Astrocyte of the hippocampus (primary cell): ENCODE measurements at regions not wholly inside any gene's neighbourhood (a gene's known extent, or its start where the extent isn't known, plus 50 kb on each side); places are given as distances from the start of the nearest gene placed in this dataset.
"Not testable (repeated sequence)": the region's sequence is repeated elsewhere in the genome, so short reads cannot be mapped to it uniquely, and the experiment has no call there.

Experiments
- DNase-seq: peaks from one replicate; pipeline ENCODE4 v3.0.0; 2011; ENCODE audit warnings: low read depth, low spot score

DNA sequence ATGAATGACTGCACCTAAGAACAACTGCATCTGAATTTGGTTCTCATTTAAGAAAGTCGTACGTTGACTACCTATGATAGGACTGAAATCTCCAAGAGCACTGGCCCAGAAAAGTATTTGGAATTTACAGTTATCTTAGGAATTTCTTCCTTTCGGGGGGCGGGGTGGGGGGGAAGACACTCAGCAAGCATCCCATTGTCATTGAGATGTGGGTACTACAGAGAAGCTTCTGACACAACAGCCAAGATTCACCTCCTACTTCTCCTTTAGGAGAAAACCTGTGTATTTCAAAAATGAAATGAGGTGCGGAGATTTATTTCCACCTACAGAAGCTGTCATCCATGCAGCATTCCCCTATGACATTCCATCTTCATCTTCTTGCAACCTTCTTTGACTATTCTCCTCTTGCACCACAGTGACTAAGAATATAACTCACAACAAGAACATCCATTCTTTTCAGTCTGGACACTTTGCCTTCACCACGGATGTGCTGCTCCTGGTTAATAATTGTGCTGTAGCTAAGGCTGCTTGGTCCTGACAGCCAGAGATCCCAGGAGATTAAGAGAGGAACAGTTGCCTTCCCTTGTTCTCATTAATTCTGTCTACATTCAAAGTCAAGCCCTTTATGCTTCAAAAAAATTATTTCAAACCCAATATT is 98.4 kb upstream of the FRMD4A start:
- no peak for DNase-seq

DNA sequence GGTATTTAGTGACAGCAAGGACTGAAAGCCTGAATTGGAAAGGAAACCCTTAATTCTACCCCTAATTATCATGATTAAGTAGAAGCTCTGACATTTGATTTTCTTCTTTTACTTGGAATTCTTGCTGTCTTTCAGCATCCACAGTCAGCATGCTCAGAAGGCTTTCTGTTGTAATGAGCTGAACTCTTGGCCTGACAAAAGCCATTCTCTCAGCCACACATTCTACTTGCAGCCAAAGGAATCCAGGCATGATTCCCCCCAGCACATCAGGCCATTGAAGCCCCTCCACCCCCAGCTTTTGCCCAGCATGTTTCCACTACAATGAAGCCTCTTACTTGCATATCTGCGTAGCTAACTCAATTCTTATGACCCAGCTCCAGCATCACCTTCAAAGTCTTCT is 94.3 kb upstream of the FRMD4A start:
- DNase-seq, result peak; percentile 42

DNA sequence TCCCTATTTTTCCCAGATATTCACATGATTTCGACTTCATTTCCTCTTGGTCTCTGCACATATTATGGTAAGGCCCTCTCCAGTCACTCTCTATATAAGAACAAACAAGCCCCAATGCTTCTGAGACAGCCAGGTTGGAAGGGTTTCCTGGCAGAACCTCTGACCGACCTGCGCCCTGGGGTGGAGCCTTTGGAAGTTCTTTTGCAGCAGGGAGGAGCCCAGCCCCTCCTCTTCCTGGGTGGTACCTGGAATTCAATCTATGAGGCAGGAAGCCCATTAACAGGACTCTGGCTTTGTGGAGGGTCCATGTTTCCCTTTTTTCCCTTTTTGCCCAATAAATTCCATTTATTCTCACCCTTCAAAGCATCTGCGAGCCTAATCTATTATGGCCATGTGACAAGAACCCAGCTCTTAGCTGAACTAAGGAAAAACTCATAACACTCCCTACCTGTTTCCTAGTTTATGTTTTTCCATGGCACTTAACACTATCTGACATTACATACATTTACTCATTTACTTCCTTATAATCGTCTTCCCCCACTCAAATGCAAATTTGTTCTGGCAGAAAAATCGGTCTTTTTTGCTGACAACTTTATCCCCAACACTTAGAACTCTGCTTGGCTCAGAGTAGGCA is 92.5 kb upstream of the FRMD4A start:
- no peak for DNase-seq

DNA sequence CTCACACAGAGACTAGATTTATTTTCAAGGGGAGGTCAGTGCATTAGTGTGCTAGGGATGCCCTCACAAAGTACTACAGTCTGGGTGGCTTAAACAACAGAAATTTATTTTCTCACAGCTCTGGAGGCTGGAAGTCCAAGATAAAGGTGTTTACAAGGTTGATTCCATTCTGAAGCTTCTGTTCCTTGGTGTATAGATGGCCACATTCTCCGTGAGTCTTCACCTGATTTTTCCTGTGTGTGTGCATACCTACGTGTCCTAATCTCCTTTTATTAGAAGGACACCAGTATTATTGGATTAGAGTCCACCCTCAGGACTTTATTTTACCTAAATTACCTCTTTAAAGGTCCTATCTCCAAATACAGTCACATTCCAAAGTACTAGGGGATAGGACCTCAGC is 91.7 kb upstream of the FRMD4A start:
- DNase-seq, result no peak

DNA sequence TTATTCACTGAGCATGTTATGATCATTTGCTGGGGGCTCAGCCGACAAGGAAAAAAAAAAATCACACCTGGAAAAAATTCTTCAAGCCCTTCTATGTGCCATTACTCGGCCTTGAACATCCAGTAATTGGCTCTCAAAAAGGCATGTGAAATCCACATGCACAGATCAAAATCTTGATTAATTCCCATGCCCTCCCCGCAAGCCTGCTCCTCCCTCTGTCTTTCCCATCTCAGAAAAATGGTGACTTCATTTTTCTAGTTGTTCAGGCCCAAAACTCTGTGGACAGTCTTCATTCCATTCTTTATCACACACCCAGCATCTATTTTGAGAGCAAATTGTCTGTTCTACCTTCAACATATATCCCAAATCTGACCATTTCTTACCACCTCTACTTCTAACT is 91.2 kb upstream of the FRMD4A start:
- DNase-seq, result no peak

DNA sequence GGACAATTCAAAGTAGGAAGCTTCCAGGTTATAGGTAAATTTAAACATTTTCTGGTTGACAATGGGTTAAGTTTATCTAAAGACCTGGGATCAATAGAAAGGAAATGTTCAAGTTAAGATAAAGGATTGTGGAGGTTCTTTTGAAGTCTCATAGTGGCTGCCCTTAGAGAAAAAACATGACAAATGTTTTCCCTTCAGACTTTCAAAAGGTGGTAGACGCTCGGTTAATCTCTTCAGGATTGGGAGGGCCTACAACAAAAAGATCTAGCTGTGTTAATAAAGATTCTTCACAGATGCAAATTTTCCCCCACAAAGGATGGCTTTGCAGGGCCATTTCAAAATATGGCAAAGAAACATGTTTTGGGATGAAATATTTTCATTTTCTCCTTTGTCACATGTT is 86.6 kb upstream of the FRMD4A start:
- DNase-seq, result not testable (repeated sequence)

DNA sequence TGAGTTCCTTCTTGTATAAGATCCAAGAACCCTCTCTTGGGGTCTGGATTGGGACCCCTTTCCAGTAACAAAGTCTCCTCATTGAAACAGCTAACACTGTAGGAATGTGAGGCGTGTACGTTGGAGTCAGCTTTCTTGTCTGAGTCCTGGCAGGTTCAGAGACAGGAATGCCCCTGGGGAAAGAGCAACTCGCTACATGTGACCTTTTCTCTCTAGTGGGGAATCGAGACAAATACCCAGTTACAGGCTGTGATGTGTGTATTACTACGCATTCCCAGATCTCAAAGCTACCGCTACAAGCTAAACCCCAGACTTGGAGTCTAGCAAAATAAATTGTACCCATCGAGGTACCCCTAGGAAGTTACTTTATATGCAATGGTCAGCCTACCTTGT is 85.6 kb upstream of the FRMD4A start:
- peak; percentile 44 for DNase-seq

DNA sequence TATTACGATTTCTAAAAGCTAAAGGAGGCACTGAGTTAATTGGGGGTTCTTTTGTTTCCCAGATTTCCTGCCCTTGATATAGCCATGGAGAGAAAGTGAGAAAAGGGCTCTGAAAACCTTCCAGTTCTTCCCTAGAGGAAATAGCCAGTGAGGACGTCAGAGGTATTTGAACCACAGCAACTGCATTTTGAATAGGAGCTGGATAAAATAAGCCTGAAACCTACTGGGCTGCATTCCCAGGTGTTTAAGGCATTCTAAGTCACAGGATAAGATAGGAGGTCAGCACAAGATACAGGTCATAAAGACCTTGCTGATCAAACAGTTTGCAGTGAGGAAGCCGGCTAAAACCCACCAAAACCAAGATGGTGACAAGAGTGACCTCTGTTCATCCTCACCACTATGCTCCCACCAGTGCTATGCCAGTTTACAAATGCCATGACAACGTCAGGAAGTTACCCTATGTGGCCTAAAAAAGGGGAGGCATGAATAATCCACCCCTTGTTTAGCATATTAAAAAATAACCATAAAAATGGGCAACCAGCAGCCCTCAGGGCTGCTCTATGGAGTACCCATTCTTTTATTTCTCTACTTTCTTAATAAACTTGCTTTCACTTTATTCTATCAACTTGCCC is 85.1 kb upstream of the FRMD4A start:
- peak; percentile 49 for DNase-seq

DNA sequence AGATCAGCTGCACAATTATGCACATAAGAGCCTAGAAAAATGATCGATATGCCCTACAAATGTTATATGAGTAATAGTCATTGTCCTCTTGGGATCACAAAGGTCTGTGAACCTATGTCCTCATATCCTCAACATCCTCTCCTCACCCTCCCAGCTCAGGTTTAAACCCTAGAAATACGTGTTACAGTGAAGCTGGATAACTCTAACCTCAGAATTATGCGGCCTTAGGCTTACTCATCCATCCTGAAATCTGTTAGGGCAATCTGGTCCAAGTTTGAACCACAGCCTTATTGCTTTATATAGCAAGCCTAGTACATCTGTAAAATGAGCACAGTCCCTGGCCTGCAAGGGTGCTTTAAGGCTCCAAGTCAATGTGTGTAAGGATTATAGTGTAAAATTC is 84.2 kb upstream of the FRMD4A start:
- peak; percentile 64 for DNase-seq

DNA sequence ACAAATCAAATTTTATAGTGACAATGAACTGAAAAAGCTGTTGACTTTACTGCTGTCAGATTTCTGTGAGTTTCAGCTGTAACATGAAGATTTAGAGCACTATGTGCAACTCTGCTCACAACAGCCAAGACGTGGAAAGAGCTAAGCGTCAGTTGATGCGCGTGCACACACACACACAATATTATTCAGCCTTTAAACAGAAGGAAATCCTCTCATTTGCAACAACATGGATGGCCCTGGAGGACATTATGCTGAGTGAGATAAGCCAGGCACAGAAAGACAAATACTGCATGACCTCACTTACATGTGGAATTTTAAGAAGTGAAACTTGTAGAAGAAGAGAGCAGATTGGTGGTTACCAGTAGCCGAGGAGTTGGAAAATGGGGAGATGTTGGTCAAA is 82.8 kb upstream of the FRMD4A start:
- DNase-seq, result no peak

DNA sequence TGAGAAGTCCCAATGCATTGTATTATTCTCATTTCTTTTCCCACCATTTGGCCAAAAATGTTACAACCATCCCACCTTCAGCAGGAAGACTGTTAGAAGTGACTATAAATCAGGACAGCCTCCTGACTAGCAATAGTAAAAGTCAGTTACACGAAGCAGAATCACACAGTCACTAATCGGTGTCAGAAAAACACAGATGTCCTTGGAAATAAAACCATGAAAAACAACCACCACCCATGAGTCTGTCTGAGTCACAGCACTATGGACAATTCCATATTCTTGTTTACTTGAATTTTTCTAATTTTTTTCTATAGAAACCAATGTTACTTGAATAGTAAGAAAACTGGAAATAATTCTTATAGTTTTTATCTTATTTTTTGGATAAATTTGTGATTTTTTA is 81.9 kb upstream of the FRMD4A start:
- no peak for DNase-seq

DNA sequence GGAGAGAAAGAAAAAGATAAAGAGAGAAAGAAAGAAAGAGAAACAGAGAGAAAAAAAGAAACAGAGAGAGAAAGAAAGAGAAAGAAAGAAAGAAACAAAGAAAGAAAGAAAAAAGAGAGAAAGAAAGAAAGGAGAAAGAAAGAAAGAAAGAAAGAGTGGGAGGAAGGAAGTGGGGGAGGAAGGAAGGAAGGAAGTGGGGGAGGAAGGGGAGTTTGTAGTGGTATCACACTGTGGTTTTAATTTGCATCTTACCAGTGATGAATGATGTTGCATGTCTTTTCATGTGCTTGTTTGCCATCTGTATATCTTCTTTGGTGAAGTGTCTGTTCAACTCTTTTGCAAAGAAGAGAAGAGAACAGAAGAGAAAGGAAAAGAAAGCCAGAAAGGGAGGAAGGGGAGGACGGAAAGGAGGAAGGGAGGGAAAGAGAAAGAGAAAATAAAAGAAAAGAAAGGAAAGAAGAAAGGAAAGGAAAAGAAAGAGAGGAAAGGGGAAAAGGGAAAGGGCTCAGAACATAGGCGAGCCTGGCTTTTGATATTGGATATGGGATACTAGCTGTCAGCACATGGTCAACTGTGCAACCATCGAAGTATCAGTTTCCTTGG is 79.2 kb upstream of the FRMD4A start:
- no peak for DNase-seq

DNA sequence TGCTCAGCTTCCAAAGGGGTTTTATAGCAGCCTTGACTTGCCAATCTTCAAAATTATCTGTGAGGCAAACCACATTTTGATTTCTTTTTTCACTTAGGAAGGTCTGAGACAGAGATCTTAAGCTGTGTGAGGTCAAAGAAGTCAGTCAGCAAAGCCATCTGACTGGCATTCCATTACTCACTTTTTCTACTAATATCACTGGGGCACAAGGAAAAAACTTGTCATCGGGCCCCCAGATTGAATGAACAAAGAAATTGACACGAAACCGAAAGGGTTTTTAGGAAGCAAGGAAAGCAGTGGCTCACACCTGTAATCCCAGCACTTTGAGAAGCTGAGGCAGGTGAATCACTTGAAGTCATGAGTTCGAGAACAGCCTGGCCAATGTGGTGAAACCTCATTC is 78.5 kb upstream of the FRMD4A start:
- no peak for DNase-seq

DNA sequence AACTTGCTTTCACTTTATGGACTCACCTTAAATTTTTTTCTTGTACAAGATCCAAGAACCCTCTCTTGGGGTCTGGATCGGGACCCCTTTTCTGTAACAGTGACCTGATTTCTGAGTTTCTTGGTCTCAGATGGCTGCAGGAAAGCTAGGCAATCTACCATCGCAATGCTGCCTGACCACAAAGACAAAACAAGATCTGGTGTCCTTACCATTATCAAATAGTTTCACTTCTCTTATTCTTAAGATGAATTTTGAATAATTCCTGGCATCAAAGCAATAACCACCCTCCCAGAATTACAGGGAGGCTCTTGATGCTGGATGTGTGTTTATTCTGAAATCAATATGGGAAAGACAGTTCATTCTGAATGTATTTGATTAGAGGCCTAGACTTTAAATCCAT is 77.4 kb upstream of the FRMD4A start:
- no peak for DNase-seq

DNA sequence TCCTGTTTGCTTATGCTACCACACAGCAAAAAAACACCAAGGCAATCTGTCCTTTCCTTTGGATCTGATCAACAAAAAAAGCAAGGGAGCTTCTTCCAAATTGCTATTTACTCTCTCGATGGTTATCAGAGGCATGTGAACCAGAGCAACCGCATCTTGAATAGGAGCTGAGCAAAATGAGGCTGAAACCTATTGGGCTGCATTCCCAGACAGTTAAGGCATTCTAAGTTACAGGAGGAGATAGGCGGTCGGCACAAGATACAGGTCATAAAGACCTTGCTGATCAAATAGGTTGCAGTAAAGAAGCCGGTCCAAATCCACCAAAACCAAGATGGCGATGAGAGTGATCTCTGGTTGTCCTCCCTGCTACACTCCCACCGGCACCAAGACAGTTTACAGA is 76.8 kb upstream of the FRMD4A start:
- DNase-seq, result peak; percentile 20

DNA sequence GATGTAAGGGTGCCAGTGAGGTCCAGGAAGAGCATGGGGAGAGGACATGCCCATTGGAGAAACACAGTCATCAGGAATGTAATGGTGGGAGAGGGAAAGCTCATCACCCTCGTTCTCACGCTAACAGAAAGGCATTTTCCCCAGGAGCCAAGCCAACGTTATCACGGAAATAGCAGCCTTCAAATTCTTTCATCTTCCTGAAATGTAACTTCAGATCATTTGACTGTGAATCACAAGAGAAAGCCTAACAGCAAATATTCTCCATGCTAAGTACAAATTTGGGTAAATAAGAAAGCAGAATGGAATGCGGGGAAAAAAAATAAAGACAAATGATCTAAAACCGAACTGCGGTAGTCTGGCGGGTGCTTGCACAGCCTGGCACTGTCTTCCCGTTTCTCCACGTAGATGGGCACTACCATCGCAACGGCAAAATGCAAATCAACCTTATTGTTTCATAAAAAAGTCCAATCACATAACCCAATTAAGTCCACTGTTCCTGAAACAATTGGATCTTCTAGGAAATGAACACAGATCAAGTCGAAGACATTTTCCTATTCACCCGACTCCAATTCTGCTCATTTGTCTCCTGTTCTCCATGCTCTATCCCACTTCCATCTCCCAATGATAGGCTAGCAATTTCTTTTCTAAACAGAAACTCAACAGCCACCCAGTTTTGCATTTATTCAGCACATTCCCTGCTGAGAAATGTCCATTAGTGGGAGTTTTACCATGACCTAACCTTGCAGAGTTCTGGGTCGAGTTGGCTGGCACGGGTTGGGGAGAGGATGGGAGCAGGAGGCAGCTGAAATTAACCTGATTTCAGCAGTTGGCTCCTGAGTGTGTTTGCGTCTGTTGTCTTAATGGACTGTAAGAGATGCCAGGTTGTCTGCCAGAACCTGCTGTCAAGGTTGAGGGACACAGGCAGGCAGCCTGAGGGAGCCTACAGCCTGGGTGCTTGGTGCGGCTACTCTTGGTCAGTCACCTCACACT is 74.6 kb upstream of the FRMD4A start:
- peak; percentile 96 for DNase-seq

DNA sequence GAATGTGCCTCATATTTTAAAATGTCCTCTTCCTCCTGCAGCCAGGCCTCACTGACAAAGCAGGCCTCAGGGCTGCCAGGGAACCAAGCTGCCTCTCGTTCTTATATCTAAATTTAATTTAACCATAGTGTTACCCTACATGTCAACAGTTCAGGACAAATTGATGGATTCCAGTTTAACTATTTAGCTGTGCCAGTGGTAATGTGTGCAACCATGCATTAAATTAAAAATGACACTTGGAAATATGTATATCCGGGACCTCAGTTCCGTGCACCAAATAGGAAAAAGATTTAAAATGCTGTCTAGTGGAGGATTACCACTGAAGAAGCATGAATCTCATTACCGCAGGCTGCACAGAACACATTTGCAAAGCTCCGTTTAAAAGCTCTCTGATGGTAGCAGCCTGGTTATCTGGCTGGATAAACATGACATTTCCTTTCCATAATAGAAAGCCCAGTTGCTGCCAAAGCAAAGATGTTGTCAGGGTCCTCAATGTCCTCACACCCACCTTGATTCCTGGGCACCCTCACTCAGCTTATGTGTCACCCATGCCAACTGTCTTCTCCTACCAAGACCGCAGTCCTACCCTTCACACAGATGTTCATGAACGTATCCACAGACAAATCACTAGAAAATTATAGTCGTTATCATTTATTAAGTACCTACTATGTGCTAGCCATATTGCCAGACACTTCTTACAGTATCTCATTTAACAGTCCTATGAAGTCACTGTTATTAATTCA is 73.3 kb upstream of the FRMD4A start:
- DNase-seq, result peak; percentile 64

DNA sequence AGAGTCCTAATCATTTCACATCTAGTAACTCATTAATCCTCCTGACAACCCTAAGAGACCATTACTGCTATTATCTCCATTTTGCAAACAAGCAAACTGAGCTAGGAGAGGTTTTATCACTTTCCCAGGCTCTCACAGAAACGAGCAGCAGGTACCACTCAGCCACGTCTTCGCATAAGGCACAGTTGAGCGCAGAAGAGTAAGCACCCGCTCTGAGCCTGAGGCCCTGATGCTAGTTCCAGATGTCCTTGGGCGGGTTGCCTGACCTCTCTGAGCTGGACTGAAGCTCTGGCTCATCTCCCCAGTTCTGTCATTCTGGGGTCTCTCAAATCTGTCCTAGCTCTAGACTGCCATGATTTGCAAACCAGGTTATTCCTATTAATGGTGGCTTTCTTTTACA is 72.6 kb upstream of the FRMD4A start:
- DNase-seq, result no peak

DNA sequence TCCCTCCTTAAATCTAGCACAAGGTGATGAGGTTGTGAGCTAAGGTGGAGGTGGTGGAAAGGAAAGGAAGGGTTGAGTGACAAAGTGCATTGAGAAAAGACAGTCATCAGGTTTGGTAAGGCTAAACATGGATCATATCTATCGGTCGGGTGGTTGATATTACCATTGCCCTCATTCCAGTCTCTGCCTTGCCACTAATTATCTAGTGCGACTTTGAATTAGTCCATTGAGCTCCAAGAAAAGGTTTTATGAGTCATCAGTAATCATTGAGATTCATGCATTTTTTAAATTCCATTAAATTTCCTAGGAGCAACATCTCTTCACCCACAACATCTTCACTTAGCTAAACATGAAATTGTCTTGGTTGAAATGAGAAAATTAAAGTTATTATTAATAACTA is 68.9 kb upstream of the FRMD4A start:
- DNase-seq, result peak; percentile 42

DNA sequence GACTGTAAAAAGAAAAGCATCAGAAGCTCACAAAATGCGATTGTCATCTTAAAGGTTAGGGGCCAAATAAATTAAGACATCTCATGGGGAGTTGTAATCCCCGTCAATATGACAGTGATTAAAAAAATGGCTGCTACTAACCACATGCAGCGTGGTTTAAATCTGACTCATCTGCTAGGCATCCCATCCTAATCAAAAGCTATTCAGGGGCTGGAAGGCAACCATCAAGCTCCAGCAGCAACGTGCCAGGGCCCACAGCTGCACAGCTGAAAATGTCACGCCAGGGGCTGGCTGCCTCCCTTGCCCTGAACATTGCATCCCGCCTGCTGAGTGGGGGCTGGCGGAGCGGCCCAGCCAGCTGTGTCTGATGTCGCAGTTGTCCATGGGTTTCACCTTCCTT is 66.3 kb upstream of the FRMD4A start:
- DNase-seq, result peak; percentile 98
